ENCODE measurements at regions not wholly inside any gene's neighbourhood (a gene's known extent, or its start where the extent isn't known, plus 50 kb on each side); places are given as distances from the start of the nearest gene placed in this dataset.

DNA sequence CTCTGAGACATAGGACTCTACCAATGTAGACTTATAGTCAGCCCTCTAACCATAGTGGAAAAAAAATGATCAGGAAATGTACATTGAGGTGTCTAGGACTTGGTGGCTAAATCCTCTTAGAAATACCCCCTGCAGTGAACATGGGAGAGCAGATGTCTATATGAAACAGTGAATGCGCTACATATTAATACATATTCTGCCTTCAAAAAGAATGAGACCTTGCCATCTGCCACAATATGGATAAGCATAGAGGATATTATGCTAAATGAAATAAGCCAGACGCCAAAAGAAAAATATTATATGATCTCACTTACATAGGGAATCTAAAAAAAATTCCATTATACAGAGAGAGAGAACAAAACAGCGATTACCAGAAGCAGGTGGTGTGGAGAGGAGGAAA lies 66.6 kb upstream of the HAO2 start:
- ATAC-seq (ENCODE audit: low FRiP score) (no peak), DNase-seq (ENCODE audit: low spot score) (no peak)
- TF ChIP-seq, protein P1, sequence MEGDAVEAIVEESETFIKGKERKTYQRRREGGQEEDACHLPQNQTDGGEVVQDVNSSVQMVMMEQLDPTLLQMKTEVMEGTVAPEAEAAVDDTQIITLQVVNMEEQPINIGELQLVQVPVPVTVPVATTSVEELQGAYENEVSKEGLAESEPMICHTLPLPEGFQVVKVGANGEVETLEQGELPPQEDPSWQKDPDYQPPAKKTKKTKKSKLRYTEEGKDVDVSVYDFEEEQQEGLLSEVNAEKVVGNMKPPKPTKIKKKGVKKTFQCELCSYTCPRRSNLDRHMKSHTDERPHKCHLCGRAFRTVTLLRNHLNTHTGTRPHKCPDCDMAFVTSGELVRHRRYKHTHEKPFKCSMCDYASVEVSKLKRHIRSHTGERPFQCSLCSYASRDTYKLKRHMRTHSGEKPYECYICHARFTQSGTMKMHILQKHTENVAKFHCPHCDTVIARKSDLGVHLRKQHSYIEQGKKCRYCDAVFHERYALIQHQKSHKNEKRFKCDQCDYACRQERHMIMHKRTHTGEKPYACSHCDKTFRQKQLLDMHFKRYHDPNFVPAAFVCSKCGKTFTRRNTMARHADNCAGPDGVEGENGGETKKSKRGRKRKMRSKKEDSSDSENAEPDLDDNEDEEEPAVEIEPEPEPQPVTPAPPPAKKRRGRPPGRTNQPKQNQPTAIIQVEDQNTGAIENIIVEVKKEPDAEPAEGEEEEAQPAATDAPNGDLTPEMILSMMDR (IDR thresholded peaks at IDR 0.05) = no peak

DNA sequence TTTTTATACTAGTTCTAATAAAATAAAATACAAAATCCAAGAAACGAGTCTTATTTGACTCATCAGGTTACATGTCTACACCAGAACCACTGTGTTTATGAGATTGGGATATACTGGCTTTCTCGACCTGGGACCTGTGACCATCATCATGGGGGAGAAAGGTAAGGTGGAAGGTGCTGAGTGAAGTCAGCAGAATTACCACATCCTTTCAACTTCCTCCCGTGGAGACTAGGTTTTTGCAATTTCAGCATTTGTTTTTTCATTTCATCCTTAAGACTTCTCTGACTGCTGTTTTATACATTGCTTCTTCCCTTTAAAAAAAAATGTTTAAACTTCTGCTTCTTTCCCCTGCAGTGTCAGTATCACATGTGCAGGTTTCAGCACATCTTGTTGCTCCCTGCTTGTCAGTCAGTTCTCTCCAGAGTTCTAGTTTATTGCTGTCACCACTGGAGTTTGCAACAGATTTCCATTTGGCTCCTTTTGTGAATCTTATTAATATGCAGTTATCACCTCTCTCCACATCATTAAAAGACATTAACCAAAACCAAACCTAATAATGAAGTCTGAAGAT lies 60.4 kb upstream of the HAO2 start:
- TF ChIP-seq, protein P1 (IDR thresholded peaks at IDR 0.05) = no peak
- ATAC-seq (ENCODE audit: low FRiP score) (no peak), DNase-seq (ENCODE audit: low spot score) (no peak)

DNA sequence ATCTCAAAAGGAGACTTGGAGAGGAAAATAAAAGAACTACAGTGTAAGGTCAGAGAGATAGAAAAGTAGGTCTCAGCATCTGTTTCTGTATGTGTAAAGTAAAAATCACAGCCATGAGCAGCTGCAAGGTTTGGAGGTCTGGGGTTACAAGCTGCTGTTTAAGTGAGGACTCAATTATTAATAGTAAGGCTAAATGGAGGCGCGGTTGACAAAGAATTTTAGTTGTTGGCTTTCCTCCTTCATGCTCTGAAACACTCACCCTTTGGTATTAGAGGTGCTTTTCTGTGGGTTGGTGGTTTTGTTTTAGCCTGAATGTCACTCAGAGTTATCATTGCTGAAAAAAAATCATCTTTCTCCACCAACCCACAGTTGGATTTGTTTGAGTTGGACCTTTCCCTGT lies 59.8 kb upstream of the HAO2 start:
- DNase-seq (ENCODE audit: low spot score) (no peak), ATAC-seq (ENCODE audit: low FRiP score) (no peak)
- TF ChIP-seq, protein P1 (IDR thresholded peaks at IDR 0.05) = no peak

DNA sequence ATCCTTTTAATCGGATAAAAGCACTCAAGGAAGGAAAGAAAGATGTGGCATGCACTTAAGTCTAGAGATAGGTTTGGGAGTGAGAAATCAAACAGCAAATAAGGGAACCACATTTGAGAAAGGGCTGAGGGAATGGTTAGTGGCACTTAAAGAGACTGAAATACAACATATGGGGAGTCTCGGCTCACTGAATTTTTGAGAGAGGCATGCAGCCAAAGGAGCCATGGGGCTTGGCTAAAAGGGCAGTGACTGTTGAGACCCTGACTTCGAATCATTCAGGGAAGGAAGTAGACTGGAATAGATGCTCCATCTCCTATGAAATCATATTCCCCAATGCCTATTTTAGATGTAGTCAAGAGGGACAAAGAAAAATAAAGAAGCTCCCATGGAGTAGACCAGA lies 58.3 kb upstream of the HAO2 start:
- TF ChIP-seq, protein P1 (IDR thresholded peaks at IDR 0.05) = no peak
- DNase-seq (ENCODE audit: low spot score) (no peak), ATAC-seq (ENCODE audit: low FRiP score) (no peak)

DNA sequence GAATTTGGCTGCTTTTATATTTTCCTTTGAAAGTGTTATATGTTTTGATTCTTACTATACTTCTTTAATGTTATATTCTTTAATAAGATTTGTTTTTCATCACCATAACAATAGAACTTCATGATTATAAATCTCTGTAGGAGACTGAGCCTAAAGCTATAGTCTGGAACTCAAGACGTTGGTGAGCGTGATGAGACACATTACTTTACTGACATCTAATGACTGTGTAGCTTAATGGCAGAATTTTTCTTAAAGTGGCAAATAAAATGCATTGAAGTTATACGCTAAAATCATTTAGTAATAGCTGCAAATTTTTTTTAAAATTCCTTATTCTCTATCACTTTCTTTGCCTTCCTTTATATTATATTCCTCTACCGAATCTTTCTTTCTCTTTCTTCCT lies 56.1 kb upstream of the HAO2 start:
- TF ChIP-seq, protein P1 (IDR thresholded peaks at IDR 0.05) = no peak
- no peak for ATAC-seq (ENCODE audit: low FRiP score)
- DNase-seq (ENCODE audit: low spot score) = no peak

DNA sequence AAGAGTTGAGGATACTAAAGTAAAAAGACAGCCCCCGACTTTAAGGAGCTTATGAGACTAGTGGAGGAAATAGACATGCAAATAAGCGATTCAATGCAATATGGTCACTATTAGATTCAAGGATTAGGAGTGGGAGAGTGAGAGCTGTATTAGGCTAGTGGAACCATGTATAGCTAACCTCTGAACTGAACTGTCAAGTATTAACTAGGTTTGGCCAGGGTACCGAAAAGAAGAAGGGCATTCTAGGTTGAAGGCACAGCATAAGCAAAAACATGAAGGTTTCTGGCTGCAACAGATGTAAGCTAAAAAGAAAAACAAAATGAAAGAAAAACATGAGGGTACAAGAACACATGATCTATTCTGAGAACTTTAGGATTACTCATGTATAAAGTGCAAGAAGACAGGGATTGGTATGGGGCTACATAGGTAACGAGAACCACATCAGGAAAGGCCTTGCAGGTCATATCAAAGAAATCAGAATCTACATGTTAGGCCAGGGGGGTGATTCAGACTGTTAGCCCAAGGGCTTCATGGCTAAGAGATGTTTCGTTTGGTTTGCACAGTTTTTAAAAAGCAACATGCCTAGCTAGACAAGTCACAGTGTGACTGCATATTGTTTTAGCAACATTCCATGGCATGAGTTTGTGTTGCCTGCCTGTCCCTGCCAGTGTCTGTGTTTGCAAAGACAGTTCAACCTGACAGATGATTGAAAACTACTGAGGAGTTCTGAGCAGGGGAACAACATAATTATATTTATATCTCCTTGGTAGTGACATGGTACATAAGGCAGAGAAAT lies 54.4 kb upstream of the HAO2 start:
- TF ChIP-seq, protein P1 (IDR thresholded peaks at IDR 0.05) = no peak
- ATAC-seq (ENCODE audit: low FRiP score) = no peak

DNA sequence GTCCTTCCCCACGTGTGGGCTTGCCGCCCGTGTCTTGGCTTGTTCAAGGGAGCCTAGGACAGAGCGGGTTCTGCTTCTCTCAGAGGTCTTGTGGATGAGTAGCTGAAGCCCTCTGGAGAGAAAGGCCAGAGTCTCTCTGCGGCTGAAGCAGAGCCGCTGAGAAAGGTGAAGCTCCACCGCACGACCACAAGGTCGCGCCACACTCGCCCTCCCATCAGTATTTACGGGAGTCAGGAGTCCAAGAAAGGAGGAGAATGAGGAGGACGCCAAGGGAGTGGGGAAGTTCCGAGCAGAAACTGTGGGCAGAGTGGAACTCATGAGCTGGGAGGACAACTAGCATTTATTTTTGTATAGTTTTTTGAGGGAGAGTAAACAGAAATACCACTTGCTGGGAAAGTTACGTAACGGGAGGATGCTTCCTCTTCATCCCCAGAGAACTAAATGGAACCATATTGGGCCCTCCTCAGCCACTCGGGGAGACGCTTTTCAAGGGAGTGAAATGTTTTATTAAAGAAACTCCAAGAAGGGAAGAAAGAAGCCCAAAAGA lies 51.6 kb upstream of the HAO2 start:
- ATAC-seq (ENCODE audit: low FRiP score) (no peak), DNase-seq (ENCODE audit: low spot score) (no peak)
- TF ChIP-seq, protein P1 (IDR thresholded peaks at IDR 0.05) = no peak

More for the DNA sequence above, 54.4 kb upstream of the HAO2 start:
- DNase-seq (ENCODE audit: low spot score) = no peak
